ENCODE measurements at regions not wholly inside any gene's neighbourhood (a gene's known extent, or its start where the extent isn't known, plus 50 kb on each side); places are given as distances from the start of the nearest gene placed in this dataset.

DNA sequence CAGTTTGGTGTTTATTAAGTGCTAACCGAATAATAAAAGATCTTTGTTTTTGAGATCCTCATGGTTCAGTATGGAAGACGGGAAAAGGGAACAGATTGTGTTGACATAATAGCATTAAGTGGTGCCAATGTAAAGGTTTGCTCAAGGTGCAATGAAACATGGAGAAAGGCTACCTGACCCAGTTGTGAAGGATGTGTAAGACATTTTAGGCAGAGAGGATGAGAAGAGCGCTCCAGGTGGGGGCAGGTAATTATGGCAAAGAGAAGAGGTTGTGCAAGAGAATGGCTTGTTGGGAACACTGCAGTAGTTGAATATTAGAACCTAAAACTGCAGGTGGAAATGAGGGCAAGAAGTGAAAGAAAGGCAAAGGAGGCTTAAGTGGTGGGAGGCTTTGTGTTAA lies 140.8 kb downstream of the DIPK2A start:
- H4K8ac ChIP-seq (replicated peaks; ENCODE audit: insufficient read length, low read depth, low read length): no peak overlapping the region
- H2BK12ac ChIP-seq (ENCODE audit: insufficient read length, low read depth, low read length): no peak overlapping the region
- Mint-ChIP-seq H3K36me3 (ENCODE audit: insufficient read depth in 1 of 3, low read depth in 3 of 3) (no peaks in the 10 kb centered on the region), H3K4me1 (peaks cover 14 to 18% of the 10 kb centered on the region in 2 experiments), H3K27me3 (ENCODE audit: low read depth) (no peaks in the 10 kb centered on the region), H3K27ac (no peak overlapping the region; a peak in 1 of 7 replicates), H3K9me3 (no peaks in the 10 kb centered on the region), H3K4me3 (no peak overlapping the region)
- H3K23me2 ChIP-seq (ENCODE audit: insufficient read length, low read depth, low read length, poor library complexity, severe bottlenecking): no peaks in the 10 kb centered on the region
- no peak overlapping the region for H3K4me2 ChIP-seq (ENCODE audit: insufficient read depth, insufficient read length, low read length)
- H3K27me3 ChIP-seq (ENCODE audit: insufficient read depth, low read length): no peaks in the 10 kb centered on the region; the same call in 1 of the 2 replicates
- H3K4ac ChIP-seq (ENCODE audit: low read depth, low read length): no peak overlapping the region
- no peak overlapping the region for H2BK120ac ChIP-seq (ENCODE audit: low read depth, low read length, poor library complexity, severe bottlenecking)
- no peak overlapping the region for H2AFZ ChIP-seq (ENCODE audit: low read length)
- DNase-seq: no peak
- H3K9ac ChIP-seq (ENCODE audit: extremely low read depth, insufficient read length, low read length): no peak overlapping the region
- no peaks in the 10 kb centered on the region for H3K9me3 ChIP-seq (ENCODE audit: control insufficient read depth, low read depth, low read length)
- H3K23ac ChIP-seq (ENCODE audit: insufficient read length, low read depth, low read length): no peak overlapping the region
- H3K79me1 ChIP-seq (ENCODE audit: insufficient read depth, low read depth, low read length, poor library complexity, severe bottlenecking): no peaks in the 10 kb centered on the region
- H4K5ac ChIP-seq (ENCODE audit: insufficient read length, low read depth, low read length): no peak overlapping the region
- no peaks in the 10 kb centered on the region for H4K20me1 ChIP-seq (ENCODE audit: control insufficient read depth, insufficient read depth, insufficient read length)
- no peak overlapping the region for H2BK5ac ChIP-seq (ENCODE audit: insufficient read length, low read length)
- H3K56ac ChIP-seq (ENCODE audit: insufficient read length, low read depth, low read length): no peak overlapping the region
- H3K4me1 ChIP-seq (ENCODE audit: insufficient read depth, low read length): peaks cover 4% of the 10 kb centered on the region; the same call in 1 of the 2 replicates
- H3K79me2 ChIP-seq (ENCODE audit: insufficient read depth, low read length): no peaks in the 10 kb centered on the region
- H2BK20ac ChIP-seq (ENCODE audit: low read depth, low read length, poor library complexity, severe bottlenecking): no peak overlapping the region
- H2BK15ac ChIP-seq (ENCODE audit: low read depth, low read length): no peak overlapping the region
- no peak overlapping the region for H3T11ph ChIP-seq (ENCODE audit: low read length)
- no peak overlapping the region for H3K27ac ChIP-seq (ENCODE audit: insufficient read length, low read depth, low read length)
- no peak overlapping the region for H3K18ac ChIP-seq (ENCODE audit: insufficient read length, low read depth, low read length)
- H4K91ac ChIP-seq (ENCODE audit: insufficient read length, low read depth, low read length): no peak overlapping the region
- no peak overlapping the region for H3K14ac ChIP-seq (ENCODE audit: insufficient read depth, low read length)
- WGBS (ENCODE audit: extremely low coverage, insufficient read length, low lambda C conversion rate): no CpG with 5 or more reads among the region's 3 CpGs
- no peak for TF ChIP-seq CTCF (conservative IDR thresholded peaks at IDR 0.05)
- no peak overlapping the region for H2AK5ac ChIP-seq (ENCODE audit: insufficient read length, low read length)

Data from H9 (cell line).